HCT116 (cell line): ENCODE measurements at regions not wholly inside any gene's neighbourhood (a gene's known extent, or its start where the extent isn't known, plus 50 kb on each side); places are given as distances from the start of the nearest gene placed in this dataset.

Experiments
- ATAC-seq: fragments of 200-7000 bp; cut with Tn5 transposase; 2 replicates; pipeline ENCODE4 v1.9.1; 2020; ENCODE audit warnings: mild to moderate bottlenecking, moderate library complexity
- BruUV-seq: library from RNA; stranded (reverse); fragments of 400-500 nt; replicated peaks from 2 replicates; lab custom pipeline; 2021; lab: Mats Ljungman, UMichigan
- CTCF ChIA-PET: fragments of 300-600 bp; sonication (Branson Sonifier 250); formaldehyde crosslinking; loops from one replicate; lab custom pipeline; 2021; ENCODE audit warnings: antibody characterized with exemption; lab: Charles Lee
- POLR2A ChIA-PET: fragments of 300-600, 350-600 bp; sonication (Branson Sonifier 250); formaldehyde crosslinking; loops from one replicate; lab custom pipeline; 2021; ENCODE audit warnings: antibody characterized with exemption; lab: Charles Lee
- RAD21 ChIA-PET, 2 experiments: fragments of 300-600 bp; sonication (Branson Sonifier 250); formaldehyde crosslinking; loops; one replicate each; lab custom pipeline; 2023; ENCODE audit warnings: low total read pairs in 2 of 2; ENCODE audit not compliant: uncharacterized antibody in 2 of 2, unreplicated experiment in 2 of 2, low non-redundant PET in 1 of 2; lab: Charles Lee
- DNase-seq: peaks from one replicate; pipeline ENCODE4 v3.0.0-alpha.2; 2010; ENCODE audit warnings: low read depth, low spot score
- H2AFZ ChIP-seq: fragments of 200-600 bp; shearing (Covaris generic), sonication (generic); 2 replicates; pipeline ENCODE4 v1.6.1; 2017; ENCODE audit warnings: low read depth, mixed run types, mixed read lengths, antibody characterized with exemption, low read length; ENCODE audit not compliant: poor library complexity, severe bottlenecking
- H3K27ac ChIP-seq: 2 replicates; pipeline ENCODE4 v1.5.1; 2012; ENCODE audit warnings: low read depth, low read length
- H3K27me3 ChIP-seq: fragments of 200-600 bp; sonication (generic); 2 replicates; pipeline ENCODE4 v1.6.1; 2016; ENCODE audit warnings: mixed run types, low read length, mixed read lengths; ENCODE audit not compliant: insufficient read depth
- H3K36me3 ChIP-seq, 2 experiments: fragments of 200-500 bp in 1 of 2; fragments of 200-600 bp in 1 of 2; sonication (Bioruptor generic) in 1 of 2; sonication (generic) in 1 of 2; 2 replicates each; pipeline versions ENCODE4 v1.5.1 to v1.6.1; 2014 to 2016; ENCODE audit warnings: low read length in 2 of 2, inconsistent platforms in 1 of 2, mixed read lengths in 1 of 2, mixed run types in 1 of 2; ENCODE audit not compliant: insufficient read depth in 2 of 2, control insufficient read depth in 1 of 2
- H3K4me1 ChIP-seq, 2 experiments: fragments of 200-600 bp in 1 of 2; sonication (generic) in 1 of 2; 2 replicates each; pipeline versions ENCODE4 v1.5.1 to v1.6.1; 2012 to 2017; ENCODE audit warnings: low read length in 2 of 2, inconsistent platforms in 1 of 2, mild to moderate bottlenecking in 1 of 2, mixed read lengths in 1 of 2, mixed run types in 1 of 2, moderate library complexity in 1 of 2; ENCODE audit not compliant: insufficient read depth in 2 of 2, control insufficient read depth in 1 of 2
- H3K4me2 ChIP-seq: fragments of 200-600 bp; sonication (generic); 2 replicates; pipeline ENCODE4 v1.6.1; 2017; ENCODE audit warnings: mixed run types, low read length, mixed read lengths
- H3K4me3 ChIP-seq, 2 experiments: fragments of 200-600 bp in 1 of 2; sonication (generic) in 1 of 2; replicated peaks in 1 of 2; 2 replicates each; pipeline ENCODE4 v1.5.1; 2011 to 2016; ENCODE audit warnings: low read length in 2 of 2, control low read depth in 1 of 2, low read depth in 1 of 2, mild to moderate bottlenecking in 1 of 2, mixed read lengths in 1 of 2, mixed run types in 1 of 2
- H3K79me2 ChIP-seq: fragments of 200-600 bp; sonication (generic); 2 replicates; pipeline ENCODE4 v1.6.1; 2017; ENCODE audit warnings: mild to moderate bottlenecking, mixed run types, low read length, moderate library complexity, mixed read lengths; ENCODE audit not compliant: insufficient read depth
- H3K9ac ChIP-seq: fragments of 200-600 bp; sonication (generic); 2 replicates; pipeline ENCODE4 v1.6.1; 2016; ENCODE audit warnings: low read length, mixed read lengths
- H3K9me2 ChIP-seq: fragments of 200-600 bp; sonication (generic), shearing (Covaris generic); 2 replicates; pipeline ENCODE4 v1.6.1; 2017; ENCODE audit warnings: mixed run types, mild to moderate bottlenecking, moderate library complexity; ENCODE audit not compliant: insufficient read depth
- H3K9me3 ChIP-seq, 2 experiments: fragments of 200-500 bp in 1 of 2; fragments of 200-600 bp in 1 of 2; sonication (Bioruptor generic) in 1 of 2; sonication (generic) in 1 of 2; 2 replicates each; pipeline ENCODE4 v1.6.1; 2014 to 2017; ENCODE audit warnings: low read length in 2 of 2, mixed read lengths in 2 of 2, inconsistent platforms in 1 of 2, low read depth in 1 of 2, mild to moderate bottlenecking in 1 of 2, mixed run types in 1 of 2, moderate library complexity in 1 of 2; ENCODE audit not compliant: control insufficient read depth in 1 of 2, insufficient read depth in 1 of 2
- H4K20me1 ChIP-seq: fragments of 200-600 bp; sonication (generic), shearing (Covaris generic); 2 replicates; pipeline ENCODE4 v1.6.1; 2017; ENCODE audit warnings: mixed run types, mild to moderate bottlenecking, moderate library complexity; ENCODE audit not compliant: insufficient read depth
- CBX3 ChIP-seq: IDR thresholded peaks from 2 replicates; pipeline ENCODE4 v1.6.1; 2012; ENCODE audit warnings: low read depth
- CTCF ChIP-seq, 3 experiments: fragments of 200-600 bp in 1 of 3; sonication (generic) in 1 of 3; IDR thresholded peaks in 2 of 3; conservative IDR thresholded peaks in 1 of 3; 2 replicates each; pipeline ENCODE4 v1.5.1; 2012 to 2017; ENCODE audit warnings: low read depth in 2 of 3, low read length in 2 of 3, antibody characterized with exemption in 1 of 3, borderline replicate concordance in 1 of 3, control low read depth in 1 of 3, mild to moderate bottlenecking in 1 of 3, mixed read lengths in 1 of 3, mixed run types in 1 of 3, moderate library complexity in 1 of 3; ENCODE audit not compliant: insufficient read depth in 1 of 3
- ELF1 ChIP-seq: IDR thresholded peaks from 2 replicates; pipeline ENCODE4 v1.6.1; 2012; ENCODE audit warnings: low read depth, borderline replicate concordance
- EZH2 ChIP-seq: fragments of 200-600 bp; sonication (generic); IDR thresholded peaks from 2 replicates; pipeline ENCODE4 v1.6.1; 2017; ENCODE audit warnings: antibody characterized with exemption, mixed run types
- FOSL1 ChIP-seq: IDR thresholded peaks from 2 replicates; pipeline ENCODE4 v1.6.1; 2012; ENCODE audit warnings: low read depth
- JUND ChIP-seq: IDR thresholded peaks from 2 replicates; pipeline ENCODE4 v1.6.1; 2012
- REST ChIP-seq: IDR thresholded peaks from 2 replicates; pipeline ENCODE4 v1.6.1; 2012; ENCODE audit warnings: low read depth
- intact Hi-C: fragments of 100-400 bp; cut with micrococcal nuclease; formaldehyde crosslinking; loops from 2 replicates; pipeline ENCODE4 v1.10.0; 2022

- H3K9ac ChIP-seq: no peak overlapping the region
- no peaks in the 10 kb centered on the region for H3K4me1 ChIP-seq
- TF ChIP-seq ELF1: no peak
- no peak for TF ChIP-seq CBX3
- TF ChIP-seq REST: no peak
- no peak for TF ChIP-seq FOSL1
- no peak for TF ChIP-seq JUND
- TF ChIP-seq CTCF (IDR thresholded peaks at IDR 0.05 in 2 of 3, conservative IDR thresholded peaks at IDR 0.05 in 1 of 3; ENCODE audit: borderline replicate concordance in 1 of 3, insufficient read depth in 1 of 3, low read depth in 2 of 3, low read length in 2 of 3): no peak
- TF ChIP-seq EZH2: no peak
- RAD21 ChIA-PET: no interaction called here
- intact Hi-C loops: no loop called here
- H3K9me3 ChIP-seq: peaks cover 11 to 21% of the 10 kb centered on the region in 2 experiments; a peak in 2 of 4 replicates
- H3K4me3 ChIP-seq: no peak overlapping the region
- H3K36me3 ChIP-seq: no peaks in the 10 kb centered on the region
- H3K79me2 ChIP-seq: no peaks in the 10 kb centered on the region
- H3K9me2 ChIP-seq: no peaks in the 10 kb centered on the region
- POLR2A ChIA-PET: no interaction called here
- H2AFZ ChIP-seq: no peak overlapping the region
- H4K20me1 ChIP-seq: no peaks in the 10 kb centered on the region; the same call in 1 of the 2 replicates
- no peak overlapping the region for H3K27ac ChIP-seq
- CTCF ChIA-PET: no interaction called here
- H3K4me2 ChIP-seq: no peak overlapping the region
- no TSS peak for BruUV-seq
- DNase-seq (no peak), ATAC-seq (no peak)
- no peaks in the 10 kb centered on the region for H3K27me3 ChIP-seq
These were observed 256.8 kb upstream of the FLRT2 start for GRCh38 chr14:85273099-85273677.
